Endothelial cell of umbilical vein (primary cell): ENCODE measurements at regions not wholly inside any gene's neighbourhood (a gene's known extent, or its start where the extent isn't known, plus 50 kb on each side); places are given as distances from the start of the nearest gene placed in this dataset.
A peak's percentile ranks its signal among the peaks of the same experiment; 100 is the strongest.

Source experiments
- BruUV-seq: library from RNA; stranded (reverse); fragments of 400-500 nt; replicated peaks from 2 replicates; lab custom pipeline; 2021; lab: Mats Ljungman, UMichigan
- CTCF ChIA-PET: fragments of 300-600, 350-600 bp; sonication (Branson Sonifier 250); formaldehyde crosslinking; loops from one replicate; lab custom pipeline; 2021; ENCODE audit warnings: antibody characterized with exemption, inconsistent platforms; lab: Charles Lee
- POLR2A ChIA-PET: fragments of 300-600, 350-600 bp; sonication (Branson Sonifier 250); formaldehyde crosslinking; loops from one replicate; lab custom pipeline; 2021; ENCODE audit warnings: antibody characterized with exemption, inconsistent platforms; lab: Charles Lee
- DNase-seq: peaks from one replicate; pipeline ENCODE4 v3.0.0-alpha.2; 2011; ENCODE audit warnings: low read depth, low spot score
- FAIRE-seq: peaks from 2 replicates; lab custom pipeline; 2011; peaks lifted over from hg19 to GRCh38; lab: Jason Lieb, UNC
- H2AFZ ChIP-seq: 2 replicates; pipeline ENCODE4 v1.6.0; 2012; ENCODE audit warnings: low read depth, low read length, control low read depth, inconsistent platforms
- H3K27ac ChIP-seq: 2 replicates; pipeline ENCODE4 v1.5.1; 2011; ENCODE audit warnings: low read depth, mild to moderate bottlenecking, control low read depth, low read length, moderate library complexity; ENCODE audit not compliant: insufficient read depth
- H3K27me3 ChIP-seq, 2 experiments: 2 replicates each; pipeline versions ENCODE4 v1.6.0 to v1.6.1; 2011; ENCODE audit warnings: low read length in 2 of 2, mixed read lengths in 1 of 2; ENCODE audit not compliant: control insufficient read depth in 2 of 2, insufficient read depth in 2 of 2
- H3K36me3 ChIP-seq, 2 experiments: 2 replicates in 1 of 2; 3 replicates in 1 of 2; pipeline ENCODE4 v1.5.1; 2011; ENCODE audit warnings: low read length in 2 of 2, mild to moderate bottlenecking in 1 of 2, moderate library complexity in 1 of 2; ENCODE audit not compliant: control insufficient read depth in 2 of 2, insufficient read depth in 2 of 2; ENCODE audit errors: extremely low read depth in 1 of 2
- H3K4me1 ChIP-seq: 3 replicates; pipeline ENCODE4 v1.5.1; 2011; ENCODE audit warnings: mild to moderate bottlenecking, low read length; ENCODE audit not compliant: control insufficient read depth, insufficient read depth; ENCODE audit errors: extremely low read depth
- H3K4me2 ChIP-seq: 2 replicates; pipeline ENCODE4 v1.6.1; 2011; ENCODE audit warnings: low read length, control low read depth, mixed read lengths; ENCODE audit not compliant: insufficient read depth
- H3K4me3 ChIP-seq, 3 experiments: fragments of 200-600 bp in 1 of 3; sonication (generic), shearing (Covaris generic) in 1 of 3; replicated peaks in 1 of 3; 2 replicates each; pipeline ENCODE4 v1.5.1; 2011 to 2016; ENCODE audit warnings: control low read depth in 3 of 3, low read length in 3 of 3, mild to moderate bottlenecking in 2 of 3, inconsistent platforms in 1 of 3, low read depth in 1 of 3, moderate library complexity in 1 of 3; ENCODE audit not compliant: insufficient read depth in 1 of 3
- H3K79me2 ChIP-seq: 2 replicates; pipeline ENCODE4 v1.6.0; 2012; ENCODE audit warnings: low read length, inconsistent platforms; ENCODE audit not compliant: control insufficient read depth, insufficient read depth
- H3K9ac ChIP-seq: replicated peaks from 2 replicates; pipeline ENCODE3; 2011; ENCODE audit warnings: low read length, control low read depth; ENCODE audit not compliant: insufficient read depth; ENCODE audit errors: extremely low read depth
- H3K9me1 ChIP-seq: replicated peaks from 3 replicates; pipeline ENCODE4 v1.6.0; 2011; ENCODE audit warnings: mild to moderate bottlenecking, low read length; ENCODE audit not compliant: control insufficient read depth, insufficient read depth; ENCODE audit errors: extremely low read depth
- H3K9me3 ChIP-seq: replicated peaks from 2 replicates; pipeline ENCODE4 v1.5.1; 2012; ENCODE audit warnings: low read length, inconsistent platforms; ENCODE audit not compliant: control insufficient read depth, insufficient read depth
- H4K20me1 ChIP-seq: replicated peaks from 2 replicates; pipeline ENCODE3; 2011; ENCODE audit warnings: mild to moderate bottlenecking, low read length; ENCODE audit not compliant: control insufficient read depth, insufficient read depth; ENCODE audit errors: extremely low read depth
- EZH2 ChIP-seq: IDR thresholded peaks from 2 replicates; pipeline ENCODE4 v1.6.1; 2012; ENCODE audit warnings: borderline replicate concordance, low read depth, mild to moderate bottlenecking, moderate library complexity, low read length, inconsistent platforms; ENCODE audit not compliant: severe bottlenecking
- FOS ChIP-seq: IDR thresholded peaks from 2 replicates; pipeline ENCODE4 v1.6.1; 2011; ENCODE audit warnings: mild to moderate bottlenecking, low read length, moderate library complexity, borderline replicate concordance; ENCODE audit not compliant: insufficient read depth
- GATA2 ChIP-seq: IDR thresholded peaks from 2 replicates; pipeline ENCODE4 v1.7.0; 2011; ENCODE audit warnings: low read depth, mild to moderate bottlenecking, moderate library complexity, mixed read lengths, low read length; ENCODE audit not compliant: insufficient read length, insufficient read depth
- JUN ChIP-seq: IDR thresholded peaks from 2 replicates; pipeline ENCODE4 v1.6.1; 2011; ENCODE audit warnings: borderline replicate concordance, low read depth; ENCODE audit not compliant: insufficient read length, insufficient read depth
- MYC ChIP-seq: IDR thresholded peaks from one replicate; pipeline ENCODE4 v1.6.1; 2011; ENCODE audit warnings: mild to moderate bottlenecking, low read depth, low read length
- POLR2A ChIP-seq: IDR thresholded peaks from 2 replicates; pipeline ENCODE4 v1.6.1; 2012; ENCODE audit warnings: low read depth, mild to moderate bottlenecking, control low read depth, low read length
- POLR2AphosphoS5 ChIP-seq: IDR thresholded peaks from 2 replicates; pipeline ENCODE4 v1.6.1; 2012; ENCODE audit warnings: low read depth, mild to moderate bottlenecking, control low read depth, low read length, moderate library complexity; ENCODE audit not compliant: insufficient read depth
- dilution Hi-C: fragments of 300-500 bp; cut with MboI; formaldehyde crosslinking; loops from one replicate; pipeline ENCODE4 v1.15.0; 2019; ENCODE audit warnings: low sequenced_read_pairs; ENCODE audit not compliant: extremely low pct_ligation_motif_present
- intact Hi-C: fragments of 100-400 bp; cut with micrococcal nuclease; formaldehyde crosslinking; loops from one replicate; pipeline ENCODE4 v1.10.0; 2022
- TF ChIP-seq, protein P1 (sequence below): IDR thresholded peaks from 2 replicates; pipeline ENCODE4 v1.6.1; 2011; ENCODE audit not compliant: insufficient read depth, insufficient read length
- TF ChIP-seq, protein P2 (sequence below), 2 donors: IDR thresholded peaks; 1 replicate in 1 of 2; 2 replicates in 1 of 2; pipeline ENCODE4 v1.5.1; 2011; ENCODE audit warnings: low read length in 2 of 2, mild to moderate bottlenecking in 2 of 2, moderate library complexity in 2 of 2, control low read depth in 1 of 2, inconsistent platforms in 1 of 2, low read depth in 1 of 2; ENCODE audit not compliant: insufficient read depth in 1 of 2; ENCODE audit errors: extremely low read depth in 1 of 2

DNA sequence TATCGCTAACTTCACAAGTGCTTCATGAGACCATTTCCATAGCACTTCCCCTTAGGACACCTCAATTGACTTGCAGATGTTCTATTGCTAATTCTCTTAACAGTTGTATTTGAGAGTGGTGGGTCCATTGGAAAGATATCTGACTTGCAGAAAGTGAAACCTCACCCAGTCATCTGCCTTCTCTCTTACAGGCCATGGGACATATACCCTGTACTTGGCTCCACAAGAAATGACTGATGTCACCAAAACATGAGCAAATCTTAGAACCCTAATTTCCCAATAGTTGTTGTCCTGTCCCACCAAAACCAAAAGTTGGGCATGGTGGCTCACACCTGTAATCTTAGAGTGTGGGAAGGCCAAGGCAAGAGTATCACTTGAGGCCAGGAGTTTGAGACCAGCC, 101.9 kb upstream of the MAML3 start:
- DNase-seq = no peak
- FAIRE-seq = no peak
- peak overlapping the region; percentile 91 for H3K27ac ChIP-seq

More for the DNA sequence above, 101.9 kb upstream of the MAML3 start:
- Histone ChIP-seq H3K79me2 (no peaks in the 10 kb centered on the region), H3K4me1 (peaks cover 68% of the 10 kb centered on the region), H3K9me1 (no peaks in the 10 kb centered on the region), H4K20me1 (no peaks in the 10 kb centered on the region), H2AFZ (no peak overlapping the region), H3K36me3 (no peaks in the 10 kb centered on the region), H3K9ac (no peak overlapping the region), H3K27me3 (no peaks in the 10 kb centered on the region), H3K4me2 (no peak overlapping the region), H3K9me3 (no peaks in the 10 kb centered on the region), H3K4me3 (no peak overlapping the region)
- POLR2A ChIA-PET = no interaction called here
- dilution Hi-C loops (no loop called here), intact Hi-C loops (loop anchor here (2.0 kb wide), 1 partner anchor 21 kb away; no protein-coding TSS in a partner anchor)
- TSS peak; percentile 6 for BruUV-seq
- no peak for TF ChIP-seq EZH2
- no peak for TF ChIP-seq FOS
- TF ChIP-seq, protein P1, sequence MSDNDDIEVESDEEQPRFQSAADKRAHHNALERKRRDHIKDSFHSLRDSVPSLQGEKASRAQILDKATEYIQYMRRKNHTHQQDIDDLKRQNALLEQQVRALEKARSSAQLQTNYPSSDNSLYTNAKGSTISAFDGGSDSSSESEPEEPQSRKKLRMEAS = no peak
- TF ChIP-seq POLR2AphosphoS5 = no peak
- TF ChIP-seq, protein P2, sequence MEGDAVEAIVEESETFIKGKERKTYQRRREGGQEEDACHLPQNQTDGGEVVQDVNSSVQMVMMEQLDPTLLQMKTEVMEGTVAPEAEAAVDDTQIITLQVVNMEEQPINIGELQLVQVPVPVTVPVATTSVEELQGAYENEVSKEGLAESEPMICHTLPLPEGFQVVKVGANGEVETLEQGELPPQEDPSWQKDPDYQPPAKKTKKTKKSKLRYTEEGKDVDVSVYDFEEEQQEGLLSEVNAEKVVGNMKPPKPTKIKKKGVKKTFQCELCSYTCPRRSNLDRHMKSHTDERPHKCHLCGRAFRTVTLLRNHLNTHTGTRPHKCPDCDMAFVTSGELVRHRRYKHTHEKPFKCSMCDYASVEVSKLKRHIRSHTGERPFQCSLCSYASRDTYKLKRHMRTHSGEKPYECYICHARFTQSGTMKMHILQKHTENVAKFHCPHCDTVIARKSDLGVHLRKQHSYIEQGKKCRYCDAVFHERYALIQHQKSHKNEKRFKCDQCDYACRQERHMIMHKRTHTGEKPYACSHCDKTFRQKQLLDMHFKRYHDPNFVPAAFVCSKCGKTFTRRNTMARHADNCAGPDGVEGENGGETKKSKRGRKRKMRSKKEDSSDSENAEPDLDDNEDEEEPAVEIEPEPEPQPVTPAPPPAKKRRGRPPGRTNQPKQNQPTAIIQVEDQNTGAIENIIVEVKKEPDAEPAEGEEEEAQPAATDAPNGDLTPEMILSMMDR (IDR thresholded peaks at IDR 0.05; ENCODE audit: extremely low read depth in 1 of 2, insufficient read depth in 1 of 2, low read depth in 1 of 2, low read length in 2 of 2) = no peak
- no peak for TF ChIP-seq GATA2
- no peak for TF ChIP-seq POLR2A
- TF ChIP-seq JUN = no peak
- no peak for TF ChIP-seq MYC
- CTCF ChIA-PET = interaction anchor here (1.0 to 3.2 kb wide), 8 partner anchors 11 to 521 kb away, joined by 3 to 26 read pairs (median 5); no protein-coding TSS in a partner anchor
